ENCODE measurements at regions not wholly inside any gene's neighbourhood (a gene's known extent, or its start where the extent isn't known, plus 50 kb on each side); places are given as distances from the start of the nearest gene placed in this dataset.
"Not testable (repeated sequence)": the region's sequence is repeated elsewhere in the genome, so short reads cannot be mapped to it uniquely, and the experiment has no call there.

GRCh38 chr13:54705738-54706137 lies 1677.1 kb downstream of the OLFM4 start:
- no peak for DNase-seq (ENCODE audit: low spot score)

GRCh38 chr13:54706336-54706735 lies 1677.7 kb downstream of the OLFM4 start:
- DNase-seq (ENCODE audit: low spot score) = no peak

- DNase-seq (ENCODE audit: low spot score) = no peak
These were observed 1680.9 kb downstream of the OLFM4 start for GRCh38 chr13:54709546-54709945.

- DNase-seq (ENCODE audit: low spot score) = no peak
These were observed 1705.0 kb downstream of the OLFM4 start for GRCh38 chr13:54733639-54734038.

GRCh38 chr13:54737211-54737610 lies 1708.6 kb downstream of the OLFM4 start:
- DNase-seq (ENCODE audit: low spot score) = not testable (repeated sequence)

GRCh38 chr13:54742984-54743383 lies 1714.4 kb downstream of the OLFM4 start:
- DNase-seq (ENCODE audit: low spot score) = no peak

GRCh38 chr13:54744747-54745146 lies 1716.1 kb downstream of the OLFM4 start:
- no peak for DNase-seq (ENCODE audit: low spot score)

- no peak for DNase-seq (ENCODE audit: low spot score)
These were observed 1721.9 kb downstream of the OLFM4 start for GRCh38 chr13:54750521-54750920.

- no peak for DNase-seq (ENCODE audit: low spot score)
These were observed 1730.2 kb downstream of the OLFM4 start for GRCh38 chr13:54758795-54759194.

- no peak for DNase-seq (ENCODE audit: low spot score)
These were observed 1739.6 kb downstream of the OLFM4 start for GRCh38 chr13:54768214-54768613.

- no peak for DNase-seq (ENCODE audit: low spot score)
These were observed 1747.0 kb downstream of the OLFM4 start for GRCh38 chr13:54775501-54776191.

GRCh38 chr13:54787754-54788153 lies 1759.1 kb downstream of the OLFM4 start:
- no peak for DNase-seq (ENCODE audit: low spot score)

- no peak for DNase-seq (ENCODE audit: low spot score)
These were observed 1771.1 kb downstream of the OLFM4 start for GRCh38 chr13:54799621-54800226.

GRCh38 chr13:54802226-54802625 lies 1773.6 kb downstream of the OLFM4 start:
- DNase-seq (ENCODE audit: low spot score) = no peak

GRCh38 chr13:54805743-54806142 lies 1777.1 kb downstream of the OLFM4 start:
- no peak for DNase-seq (ENCODE audit: low spot score)

- DNase-seq (ENCODE audit: low spot score) = not testable (repeated sequence)
These were observed 1793.4 kb downstream of the OLFM4 start for GRCh38 chr13:54821938-54822470.

- not testable (repeated sequence) for DNase-seq (ENCODE audit: low spot score)
These were observed 1800.9 kb downstream of the OLFM4 start for GRCh38 chr13:54829391-54830068.

GRCh38 chr13:54836273-54836672 lies 1807.7 kb downstream of the OLFM4 start:
- DNase-seq (ENCODE audit: low spot score) = no peak

GRCh38 chr13:54841682-54842081 lies 1813.1 kb downstream of the OLFM4 start:
- DNase-seq (ENCODE audit: low spot score) = no peak

- no peak for DNase-seq (ENCODE audit: low spot score)
These were observed 1816.8 kb downstream of the OLFM4 start for GRCh38 chr13:54845351-54845965.

GRCh38 chr13:54852831-54853230 lies 1824.2 kb downstream of the OLFM4 start:
- DNase-seq (ENCODE audit: low spot score) = no peak

GRCh38 chr13:54859827-54860226 lies 1831.2 kb downstream of the OLFM4 start:
- DNase-seq (ENCODE audit: low spot score) = no peak
